Erythroblast (primary cell): ENCODE measurements at regions not wholly inside any gene's neighbourhood (a gene's known extent, or its start where the extent isn't known, plus 50 kb on each side); places are given as distances from the start of the nearest gene placed in this dataset.

Experiments used
- GATA1 ChIP-seq: IDR thresholded peaks from 2 replicates; pipeline ENCODE4 v1.6.1; 2011; ENCODE audit warnings: low read depth, mild to moderate bottlenecking, control low read depth, low read length, moderate library complexity
- POLR2A ChIP-seq: IDR thresholded peaks from 2 replicates; pipeline ENCODE4 v1.6.1; 2011; ENCODE audit warnings: mild to moderate bottlenecking, low read length

DNA sequence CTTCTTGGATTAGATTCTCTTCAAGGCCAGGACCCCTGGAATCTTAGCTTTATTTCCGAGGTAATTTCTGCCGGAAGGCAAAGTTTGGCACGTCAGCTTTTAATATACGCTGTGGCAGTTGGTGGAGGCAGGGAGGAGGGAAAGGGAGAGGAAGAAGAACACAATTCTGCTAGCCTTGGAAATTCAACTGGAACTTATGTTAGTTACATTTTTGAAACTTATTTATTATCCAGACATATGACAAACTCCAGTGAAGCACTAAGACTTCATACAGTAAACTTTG, 100.1 kb upstream of the TSC22D2 start:
- no peak for TF ChIP-seq POLR2A
- no peak for TF ChIP-seq GATA1
